ENCODE measurements at regions not wholly inside any gene's neighbourhood (a gene's known extent, or its start where the extent isn't known, plus 50 kb on each side); places are given as distances from the start of the nearest gene placed in this dataset.
"Not testable (repeated sequence)": the region's sequence is repeated elsewhere in the genome, so short reads cannot be mapped to it uniquely, and the experiment has no call there.

- DNase-seq (ENCODE audit: low read depth, low spot score) (no peak), ATAC-seq (no peak)
- Histone ChIP-seq H3K36me3 (ENCODE audit: control insufficient read depth in 1 of 2, insufficient read depth in 2 of 2, low read length in 2 of 2) (no peaks in the 10 kb centered on the region), H3K27ac (ENCODE audit: low read depth, low read length) (no peak overlapping the region), H3K9ac (ENCODE audit: low read length) (no peak overlapping the region), H3K9me3 (ENCODE audit: control insufficient read depth in 1 of 2, insufficient read depth in 1 of 2, low read depth in 1 of 2, low read length in 2 of 2) (no peaks in the 10 kb centered on the region), H3K4me3 (replicated peaks in 1 of 2; ENCODE audit: low read depth in 1 of 2, low read length in 2 of 2) (no peak overlapping the region), H3K4me2 (ENCODE audit: low read length) (no peak overlapping the region), H3K27me3 (ENCODE audit: insufficient read depth, low read length) (no peaks in the 10 kb centered on the region), H3K4me1 (ENCODE audit: control insufficient read depth in 1 of 2, insufficient read depth in 2 of 2, low read length in 2 of 2) (no peaks in the 10 kb centered on the region), H2AFZ (ENCODE audit: low read depth, low read length, poor library complexity, severe bottlenecking) (no peak overlapping the region), H3K79me2 (ENCODE audit: insufficient read depth, low read length) (no peaks in the 10 kb centered on the region), H4K20me1 (ENCODE audit: insufficient read depth) (no peaks in the 10 kb centered on the region), H3K9me2 (ENCODE audit: insufficient read depth) (no peaks in the 10 kb centered on the region)
- intact Hi-C loops (cut with micrococcal nuclease), result no loop called here
- ChIA-PET RAD21 (ENCODE audit: low non-redundant PET in 1 of 2, low total read pairs in 2 of 2, uncharacterized antibody in 2 of 2, unreplicated experiment in 2 of 2) (no interaction called here), POLR2A (no interaction called here), CTCF (no interaction called here)
- BruUV-seq (replicated peaks), result no TSS peak
- TF ChIP-seq YY1 (IDR thresholded peaks at IDR 0.05; ENCODE audit: extremely low read depth, insufficient replicate concordance, low read depth, low read length), result no peak
- TF ChIP-seq ELF1 (IDR thresholded peaks at IDR 0.05; ENCODE audit: borderline replicate concordance, low read depth), result no peak
- no peak for TF ChIP-seq SP1 (IDR thresholded peaks at IDR 0.05; ENCODE audit: low read depth)
- TF ChIP-seq TCF7L2 (IDR thresholded peaks at IDR 0.05; ENCODE audit: borderline replicate concordance, extremely low read depth, insufficient read depth, insufficient read length), result no peak
- no peak for TF ChIP-seq CTCF (IDR thresholded peaks at IDR 0.05 in 2 of 3, conservative IDR thresholded peaks at IDR 0.05 in 1 of 3; ENCODE audit: borderline replicate concordance in 1 of 3, insufficient read depth in 1 of 3, low read depth in 2 of 3, low read length in 2 of 3)
- no peak for TF ChIP-seq POLR2A (IDR thresholded peaks at IDR 0.05; ENCODE audit: borderline replicate concordance, extremely low read depth, insufficient read depth, insufficient read length)
- TF ChIP-seq EZH2 (IDR thresholded peaks at IDR 0.05), result no peak
- TF ChIP-seq JUND (IDR thresholded peaks at IDR 0.05), result no peak
- TF ChIP-seq ZBTB33 (IDR thresholded peaks at IDR 0.05; ENCODE audit: extremely low read depth, insufficient replicate concordance, low read length), result no peak
- no peak for TF ChIP-seq SRF (IDR thresholded peaks at IDR 0.05; ENCODE audit: low read depth)
- no peak for TF ChIP-seq MAX (IDR thresholded peaks at IDR 0.05)
- no peak for TF ChIP-seq RAD21 (IDR thresholded peaks at IDR 0.05; ENCODE audit: low read depth)
- no peak for TF ChIP-seq EZH2phosphoT487 (IDR thresholded peaks at IDR 0.05; ENCODE audit: borderline replicate concordance)
- no peak for TF ChIP-seq SIN3A (IDR thresholded peaks at IDR 0.05; ENCODE audit: low read depth)
These were observed 526.5 kb downstream of the TRIML1 start for GRCh38 chr4:188665491-188666457.

GRCh38 chr4:188678691-188679090 is 539.5 kb downstream of the TRIML1 start:
- RAD21 ChIA-PET (ENCODE audit: low non-redundant PET in 1 of 2, low total read pairs in 2 of 2, uncharacterized antibody in 2 of 2, unreplicated experiment in 2 of 2); ATAC-seq; H3K9me2 ChIP-seq (ENCODE audit: insufficient read depth); CTCF ChIA-PET; POLR2A ChIA-PET; H3K9me3 ChIP-seq (ENCODE audit: control insufficient read depth in 1 of 2, insufficient read depth in 1 of 2, low read depth in 1 of 2, low read length in 2 of 2); intact Hi-C loops (cut with micrococcal nuclease); DNase-seq (ENCODE audit: low read depth, low spot score); H2AFZ ChIP-seq (ENCODE audit: low read depth, low read length, poor library complexity, severe bottlenecking); H3K4me3 ChIP-seq (replicated peaks in 1 of 2; ENCODE audit: low read depth in 1 of 2, low read length in 2 of 2); H3K79me2 ChIP-seq (ENCODE audit: insufficient read depth, low read length); H3K27me3 ChIP-seq (ENCODE audit: insufficient read depth, low read length); BruUV-seq (replicated peaks); H3K9ac ChIP-seq (ENCODE audit: low read length); H4K20me1 ChIP-seq (ENCODE audit: insufficient read depth); H3K4me2 ChIP-seq (ENCODE audit: low read length); H3K4me1 ChIP-seq (ENCODE audit: control insufficient read depth in 1 of 2, insufficient read depth in 2 of 2, low read length in 2 of 2); H3K27ac ChIP-seq (ENCODE audit: low read depth, low read length); H3K36me3 ChIP-seq (ENCODE audit: control insufficient read depth in 1 of 2, insufficient read depth in 2 of 2, low read length in 2 of 2): not testable (repeated sequence)
